IMR-90 (cell line): ENCODE measurements at regions not wholly inside any gene's neighbourhood (a gene's known extent, or its start where the extent isn't known, plus 50 kb on each side); places are given as distances from the start of the nearest gene placed in this dataset.

ENCODE experiments used
- ATAC-seq: fragments of 200-7000 bp; cut with Tn5 transposase; 2 replicates; pipeline ENCODE4 v1.9.1; 2020; ENCODE audit warnings: low read depth, mild to moderate bottlenecking, moderate library complexity
- BruUV-seq: library from RNA; stranded (reverse); fragments of 400-500 nt; replicated peaks from 2 replicates; lab custom pipeline; 2021; lab: Mats Ljungman, UMichigan
- CTCF ChIA-PET: fragments of 300-600 bp; formaldehyde crosslinking; extraction: SDS; loops from one replicate; lab custom pipeline; 2021; ENCODE audit warnings: antibody characterized with exemption; lab: Yijun Ruan, JAX
- POLR2A ChIA-PET: fragments of 300-600 bp; sonication (Branson Sonifier 250); formaldehyde crosslinking; loops from one replicate; lab custom pipeline; 2022; ENCODE audit warnings: antibody characterized with exemption; ENCODE audit not compliant: unreplicated experiment; lab: Charles Lee
- DNase-seq: peaks from one replicate; pipeline ENCODE4 v3.0.0; 2013
- H2AFZ ChIP-seq: replicated peaks from 2 replicates; pipeline ENCODE3; 2013; ENCODE audit warnings: low read length, mild to moderate bottlenecking; ENCODE audit not compliant: poor library complexity
- H2AK5ac ChIP-seq: 2 replicates; pipeline ENCODE4 v1.6.1; 2013; ENCODE audit warnings: low read depth, low read length, inconsistent platforms
- H2AK9ac ChIP-seq: replicated peaks from 2 replicates; pipeline ENCODE3; 2013; ENCODE audit warnings: mild to moderate bottlenecking, low read depth, low read length, moderate library complexity; ENCODE audit not compliant: poor library complexity
- H2BK120ac ChIP-seq: 2 replicates; pipeline ENCODE4 v1.6.1; 2013; ENCODE audit warnings: low read depth, low read length, inconsistent platforms
- H2BK15ac ChIP-seq: 3 replicates; pipeline ENCODE4 v1.6.1; 2013; ENCODE audit warnings: low read depth, low read length, inconsistent platforms
- H2BK20ac ChIP-seq: 2 replicates; pipeline ENCODE4 v1.6.1; 2013; ENCODE audit warnings: low read depth, mild to moderate bottlenecking, inconsistent platforms, low read length, moderate library complexity
- H2BK5ac ChIP-seq: 2 replicates; pipeline ENCODE4 v1.6.1; 2013; ENCODE audit warnings: mild to moderate bottlenecking, low read depth, low read length, inconsistent platforms; ENCODE audit not compliant: poor library complexity, severe bottlenecking
- H3K14ac ChIP-seq: replicated peaks from 2 replicates; pipeline ENCODE4 v1.6.1; 2013; ENCODE audit warnings: low read depth, low read length, inconsistent platforms
- H3K18ac ChIP-seq: 2 replicates; pipeline ENCODE4 v1.6.1; 2013; ENCODE audit warnings: low read depth, low read length, control low read depth
- H3K23ac ChIP-seq: 2 replicates; pipeline ENCODE4 v1.6.1; 2013; ENCODE audit warnings: low read depth, low read length, inconsistent platforms
- H3K27ac ChIP-seq: 2 replicates; pipeline ENCODE4 v1.5.1; 2013; ENCODE audit warnings: mild to moderate bottlenecking, control low read depth, low read length; ENCODE audit not compliant: insufficient read depth
- H3K27me3 ChIP-seq: 2 replicates; pipeline ENCODE4 v1.6.1; 2013; ENCODE audit warnings: low read length; ENCODE audit not compliant: control insufficient read depth, insufficient read depth
- H3K36me3 ChIP-seq: 2 replicates; pipeline ENCODE4 v1.6.1; 2013; ENCODE audit warnings: low read length, mixed read lengths; ENCODE audit not compliant: control insufficient read depth, insufficient read depth
- H3K4ac ChIP-seq: 2 replicates; pipeline ENCODE4 v1.6.1; 2013; ENCODE audit warnings: low read depth, low read length, inconsistent platforms
- H3K4me1 ChIP-seq: 2 replicates; pipeline ENCODE4 v1.6.1; 2013; ENCODE audit warnings: low read length, mixed read lengths; ENCODE audit not compliant: control insufficient read depth, insufficient read depth
- H3K4me2 ChIP-seq: 2 replicates; pipeline ENCODE4 v1.6.1; 2013; ENCODE audit warnings: low read depth, mild to moderate bottlenecking, control low read depth, low read length, moderate library complexity
- H3K4me3 ChIP-seq: 2 replicates; pipeline ENCODE4 v1.5.1; 2013; ENCODE audit warnings: low read depth, mild to moderate bottlenecking, control low read depth, low read length, moderate library complexity; ENCODE audit not compliant: insufficient read depth
- H3K56ac ChIP-seq: 2 replicates; pipeline ENCODE4 v1.6.1; 2013; ENCODE audit warnings: low read length, inconsistent platforms; ENCODE audit not compliant: insufficient read depth; ENCODE audit errors: extremely low read depth
- H3K79me1 ChIP-seq, 2 experiments: 2 replicates each; pipeline ENCODE4 v1.6.1; 2013; ENCODE audit warnings: low read length in 2 of 2, inconsistent platforms in 1 of 2, low read depth in 1 of 2
- H3K9ac ChIP-seq: 2 replicates; pipeline ENCODE4 v1.6.1; 2013; ENCODE audit warnings: low read depth, low read length, control low read depth
- H3K9me1 ChIP-seq: 2 replicates; pipeline ENCODE4 v1.6.1; 2013; ENCODE audit warnings: low read length, inconsistent platforms; ENCODE audit not compliant: insufficient read depth
- H3K9me3 ChIP-seq: 2 replicates; pipeline ENCODE4 v1.6.1; 2013; ENCODE audit warnings: low read length; ENCODE audit not compliant: control insufficient read depth, insufficient read depth
- H4K20me1 ChIP-seq: 2 replicates; pipeline ENCODE4 v1.6.1; 2013; ENCODE audit warnings: low read length, inconsistent platforms; ENCODE audit not compliant: insufficient read depth
- H4K5ac ChIP-seq: 2 replicates; pipeline ENCODE4 v1.6.1; 2013; ENCODE audit warnings: mild to moderate bottlenecking, low read depth, low read length, control low read depth
- H4K8ac ChIP-seq, 2 experiments: 2 replicates each; pipeline ENCODE4 v1.6.1; 2013; ENCODE audit warnings: low read depth in 2 of 2, low read length in 2 of 2, control low read depth in 1 of 2, inconsistent platforms in 1 of 2
- H4K91ac ChIP-seq: 2 replicates; pipeline ENCODE4 v1.6.1; 2013; ENCODE audit warnings: low read depth, low read length, inconsistent platforms; ENCODE audit not compliant: insufficient read depth
- CEBPB ChIP-seq: IDR thresholded peaks from 2 replicates; pipeline ENCODE4 v1.6.1; 2012; ENCODE audit warnings: low read depth, low read length, improper control_type of control experiment
- RCOR1 ChIP-seq: IDR thresholded peaks from 2 replicates; pipeline ENCODE4 v1.6.1; 2012; ENCODE audit warnings: mild to moderate bottlenecking, low read length, improper control_type of control experiment; ENCODE audit not compliant: insufficient replicate concordance
- RFX5 ChIP-seq: IDR thresholded peaks from 2 replicates; pipeline ENCODE4 v1.8.0; 2012; ENCODE audit warnings: low read depth, mild to moderate bottlenecking, low read length, moderate library complexity
- WGBS, 2 experiments: methylation state at CpG; one replicate each; pipeline versions ENCODE4 v1.1.5 to v1.1.7; 2013; ENCODE audit warnings: missing lambda C conversion rate in 2 of 2; ENCODE audit not compliant: insufficient read length in 1 of 2; ENCODE audit errors: extremely low coverage in 2 of 2; 5-methylcytosine and 5-hydroxymethylcytosine counted together
- dilution Hi-C: fragments of 300-500 bp; cut with HindIII; formaldehyde crosslinking; loops from one replicate; pipeline ENCODE4 v1.14.3; 2018; ENCODE audit warnings: low sequenced_read_pairs; ENCODE audit not compliant: unreplicated experiment
- in situ Hi-C: fragments of 300-500 bp; cut with MboI; formaldehyde crosslinking; loops from 3 replicates; pipeline ENCODE4 v1.14.3; 2019; ENCODE audit warnings: low sequenced_read_pairs, inconsistent platforms, mixed read lengths
- intact Hi-C: fragments of 100-400 bp; cut with micrococcal nuclease; formaldehyde crosslinking; loops from 2 replicates; pipeline ENCODE4 v1.10.0; 2022

DNA sequence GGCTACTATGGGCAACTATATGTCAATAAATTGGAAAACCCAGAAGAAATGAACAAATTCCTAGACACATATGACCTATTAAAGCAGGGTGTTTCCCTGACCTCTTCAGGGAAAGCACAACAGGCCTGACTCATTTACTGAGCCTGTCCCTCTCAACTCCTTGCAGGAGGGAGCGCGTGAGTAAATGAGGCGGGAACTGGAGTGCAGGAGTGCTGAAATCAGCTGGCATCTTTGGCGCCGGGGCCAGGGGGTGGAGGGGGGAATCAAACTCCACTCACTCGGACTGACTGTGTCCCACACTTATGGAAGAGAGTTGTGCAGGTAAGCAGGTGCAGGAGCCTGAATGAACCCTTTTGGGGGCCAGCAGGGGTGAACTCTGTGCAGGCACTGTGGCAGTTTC, 671.2 kb upstream of the PTCHD4 start:
- Histone ChIP-seq H3K18ac (no peak overlapping the region), H3K9me3 (no peaks in the 10 kb centered on the region), H3K4me3 (no peak overlapping the region), H3K4me1 (no peaks in the 10 kb centered on the region), H4K8ac (no peak overlapping the region), H2BK5ac (no peak overlapping the region), H4K91ac (no peak overlapping the region), H3K56ac (no peak overlapping the region), H2BK120ac (no peak overlapping the region), H3K27me3 (no peaks in the 10 kb centered on the region), H2AK9ac (no peak overlapping the region), H3K4me2 (no peak overlapping the region), H2AFZ (no peak overlapping the region), H3K14ac (no peak overlapping the region), H3K79me1 (no peaks in the 10 kb centered on the region), H3K23ac (no peak overlapping the region), H3K4ac (no peak overlapping the region), H3K9me1 (no peaks in the 10 kb centered on the region), H2BK15ac (no peak overlapping the region), H4K20me1 (no peaks in the 10 kb centered on the region), H2AK5ac (no peak overlapping the region), H3K27ac (no peak overlapping the region), H4K5ac (no peak overlapping the region), H2BK20ac (no peak overlapping the region), H3K36me3 (no peaks in the 10 kb centered on the region), H3K9ac (no peak overlapping the region)
- ATAC-seq (no peak), DNase-seq (no peak)
- BruUV-seq = no TSS peak
- ChIA-PET POLR2A (no interaction called here), CTCF (no interaction called here)
- WGBS, 2 experiments = no CpG with 5 or more reads among the region's 6 CpGs
- intact Hi-C loops = no loop called here
- in situ Hi-C loops = no loop called here
- dilution Hi-C loops = no loop called here
- no peak for TF ChIP-seq CEBPB
- TF ChIP-seq RCOR1 = no peak
- no peak for TF ChIP-seq RFX5
